ENCODE measurements at regions not wholly inside any gene's neighbourhood (a gene's known extent, or its start where the extent isn't known, plus 50 kb on each side); places are given as distances from the start of the nearest gene placed in this dataset.

DNA sequence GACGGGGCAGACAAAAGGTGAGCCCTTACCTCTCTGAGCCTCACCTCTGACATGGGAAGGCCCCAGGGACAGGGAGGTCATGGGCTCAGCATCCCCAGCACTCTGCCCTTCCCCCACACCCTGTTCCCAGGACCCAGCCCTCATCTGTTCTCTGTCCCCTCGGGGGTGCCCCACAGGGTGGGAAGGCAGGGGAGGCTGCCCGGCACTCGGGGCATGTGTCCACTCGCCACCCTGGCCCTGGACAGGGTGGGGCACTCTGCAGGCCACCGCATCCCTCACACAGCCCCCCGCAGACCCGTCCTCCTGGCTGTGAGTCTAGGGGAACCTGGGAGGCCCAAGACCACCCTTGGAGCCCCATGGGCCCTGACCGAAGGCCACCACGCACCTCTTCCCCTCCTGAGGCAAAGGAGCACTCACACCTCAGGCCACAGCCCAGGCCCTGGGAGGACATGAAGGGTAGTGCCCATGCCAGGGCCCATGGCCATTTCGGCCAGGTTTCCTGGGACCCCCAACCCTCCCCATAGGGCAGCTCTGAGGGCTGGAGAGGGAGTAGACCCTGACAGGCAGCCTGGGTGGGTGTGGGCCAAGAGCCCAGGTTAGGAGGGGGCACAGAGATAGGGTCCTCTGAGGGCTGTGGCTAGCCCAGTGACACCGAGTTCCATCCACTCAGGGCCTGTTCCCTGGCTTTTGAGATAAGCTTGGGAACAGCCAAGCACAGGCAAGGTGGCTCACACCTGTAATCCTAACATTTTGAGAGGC is 193.1 kb downstream of the IGLL1 start:
- TF ChIP-seq GATA3 (IDR thresholded peaks at IDR 0.05; ENCODE audit: low read depth, low read length) = no peak
- TF ChIP-seq GATA2 (IDR thresholded peaks at IDR 0.05; ENCODE audit: low read depth, low read length) = no peak
